B cell (primary cell): ENCODE measurements at regions not wholly inside any gene's neighbourhood (a gene's known extent, or its start where the extent isn't known, plus 50 kb on each side); places are given as distances from the start of the nearest gene placed in this dataset.

ENCODE experiments used
- ATAC-seq: fragments of 200-7000 bp; cut with Tn5 transposase; one replicate; pipeline ENCODE4 v1.10.0; 2021; ENCODE audit warnings: low read depth, mild to moderate bottlenecking, moderate number of reproducible peaks, moderate library complexity
- CTCF ChIA-PET: fragments of 350-600 bp; sonication (Branson Sonifier 250); formaldehyde crosslinking; loops from one replicate; lab custom pipeline; 2021; ENCODE audit warnings: antibody characterized with exemption, inconsistent platforms; lab: Charles Lee
- POLR2A ChIA-PET: fragments of 350-600 bp; sonication (Branson Sonifier 250); formaldehyde crosslinking; loops from one replicate; lab custom pipeline; 2021; ENCODE audit warnings: antibody characterized with exemption; lab: Charles Lee
- DNase-seq: peaks from one replicate; pipeline ENCODE4 v3.0.0; 2013
- H2AFZ ChIP-seq: 2 replicates; pipeline ENCODE4 v1.6.1; 2012; ENCODE audit warnings: mild to moderate bottlenecking, low read depth, low read length; ENCODE audit not compliant: insufficient read depth, poor library complexity, severe bottlenecking
- H3K27ac ChIP-seq, 2 donors: 1 replicate in 1 of 2; 2 replicates in 1 of 2; pipeline ENCODE4 v1.5.1; 2012 to 2013; ENCODE audit warnings: low read length in 2 of 2, mild to moderate bottlenecking in 2 of 2, moderate library complexity in 1 of 2
- H3K27me3 ChIP-seq, 4 experiments: fragments of 200-600 bp in 1 of 4; sonication (generic) in 1 of 4; replicated peaks in 1 of 4; 1 replicate in 2 of 4; 2 replicates in 2 of 4; pipeline versions ENCODE4 v1.6.1 to v1.7.0; 2013 to 2016; ENCODE audit warnings: low read length in 3 of 4, mild to moderate bottlenecking in 2 of 4, mixed read lengths in 1 of 4, moderate library complexity in 1 of 4; ENCODE audit not compliant: insufficient read depth in 4 of 4, control insufficient read depth in 3 of 4; ENCODE audit errors: control extremely low read depth in 1 of 4
- H3K36me3 ChIP-seq, 2 experiments: replicated peaks in 1 of 2; 1 replicate in 1 of 2; 2 replicates in 1 of 2; pipeline versions ENCODE4 v1.6.1 to v1.7.1; 2013; ENCODE audit warnings: low read length in 1 of 2; ENCODE audit not compliant: insufficient read depth in 2 of 2, control insufficient read depth in 1 of 2; ENCODE audit errors: control extremely low read depth in 1 of 2, extremely low read depth in 1 of 2
- H3K4me1 ChIP-seq, 2 donors: fragments of 200-600 bp in 1 of 2; sonication (generic) in 1 of 2; 1 replicate in 1 of 2; 2 replicates in 1 of 2; pipeline versions ENCODE4 v1.5.1 to v1.6.1; 2013 to 2017; ENCODE audit warnings: low read length in 2 of 2; ENCODE audit not compliant: control insufficient read depth in 2 of 2, insufficient read depth in 2 of 2
- H3K4me2 ChIP-seq: replicated peaks from 2 replicates; pipeline ENCODE3; 2012; ENCODE audit warnings: mild to moderate bottlenecking, low read depth, low read length; ENCODE audit not compliant: poor library complexity, severe bottlenecking
- H3K4me3 ChIP-seq, 5 experiments: fragments of 200-600 bp in 1 of 5; sonication (generic) in 1 of 5; 1 replicate in 3 of 5; 2 replicates in 2 of 5; pipeline versions ENCODE4 v1.5.1 to v1.7.0; 2011 to 2016; ENCODE audit warnings: low read length in 4 of 5, mild to moderate bottlenecking in 4 of 5, low read depth in 2 of 5, control low read depth in 1 of 5, moderate library complexity in 1 of 5; ENCODE audit not compliant: insufficient read depth in 1 of 5; ENCODE audit errors: control extremely low read depth in 1 of 5, extremely low read depth in 1 of 5
- H3K79me2 ChIP-seq: fragments of 200-600 bp; sonication (generic); one replicate; pipeline ENCODE4 v1.6.0; 2016; ENCODE audit warnings: low read length; ENCODE audit not compliant: control insufficient read depth, insufficient read depth
- H3K9ac ChIP-seq: fragments of 200-600 bp; sonication (generic); 2 replicates; pipeline ENCODE4 v1.6.1; 2017; ENCODE audit warnings: mild to moderate bottlenecking, low read length, moderate library complexity
- H3K9me3 ChIP-seq, 3 donors: one replicate each; pipeline versions ENCODE4 v1.6.1 to v1.7.1; 2013; ENCODE audit warnings: low read length in 2 of 3; ENCODE audit not compliant: control insufficient read depth in 2 of 3, insufficient read depth in 1 of 3; ENCODE audit errors: control extremely low read depth in 1 of 3
- H4K20me1 ChIP-seq: 2 replicates; pipeline ENCODE4 v1.6.0; 2012; ENCODE audit warnings: mild to moderate bottlenecking, low read length; ENCODE audit not compliant: insufficient read depth, control insufficient read depth, poor library complexity, severe bottlenecking
- H3K27ac Mint-ChIP-seq: one replicate; pipeline ENCODE4 v1.8.0; 2021; ENCODE audit warnings: mixed read lengths
- H3K27me3 Mint-ChIP-seq: one replicate; pipeline ENCODE4 v1.8.0; 2021; ENCODE audit warnings: mixed read lengths
- H3K4me1 Mint-ChIP-seq: one replicate; pipeline ENCODE4 v1.8.0; 2021; ENCODE audit warnings: mixed read lengths
- H3K4me3 Mint-ChIP-seq: one replicate; pipeline ENCODE4 v1.8.0; 2021; ENCODE audit warnings: mixed read lengths
- H3K9me3 Mint-ChIP-seq: one replicate; pipeline ENCODE4 v1.8.0; 2022; ENCODE audit warnings: mixed read lengths; ENCODE audit not compliant: insufficient read depth
- EZH2 ChIP-seq: IDR thresholded peaks from 2 replicates; pipeline ENCODE4 v1.6.1; 2012; ENCODE audit warnings: borderline replicate concordance, low read depth, mild to moderate bottlenecking, moderate library complexity, low read length; ENCODE audit not compliant: insufficient read depth, poor library complexity, severe bottlenecking
- WGBS: methylation state at CpG from one replicate; pipeline ENCODE4 v1.1.5; 2013; ENCODE audit warnings: missing lambda C conversion rate; ENCODE audit not compliant: insufficient coverage; 5-methylcytosine and 5-hydroxymethylcytosine counted together
- intact Hi-C: fragments of 100-400 bp; cut with micrococcal nuclease; formaldehyde crosslinking; loops from one replicate; pipeline ENCODE4 v1.10.0; 2022
- TF ChIP-seq, protein P1 (sequence below): fragments of 200-600 bp; IDR thresholded peaks from one replicate; pipeline ENCODE4 v1.8.0; 2022; ENCODE audit warnings: antibody characterized with exemption, mild to moderate bottlenecking

DNA sequence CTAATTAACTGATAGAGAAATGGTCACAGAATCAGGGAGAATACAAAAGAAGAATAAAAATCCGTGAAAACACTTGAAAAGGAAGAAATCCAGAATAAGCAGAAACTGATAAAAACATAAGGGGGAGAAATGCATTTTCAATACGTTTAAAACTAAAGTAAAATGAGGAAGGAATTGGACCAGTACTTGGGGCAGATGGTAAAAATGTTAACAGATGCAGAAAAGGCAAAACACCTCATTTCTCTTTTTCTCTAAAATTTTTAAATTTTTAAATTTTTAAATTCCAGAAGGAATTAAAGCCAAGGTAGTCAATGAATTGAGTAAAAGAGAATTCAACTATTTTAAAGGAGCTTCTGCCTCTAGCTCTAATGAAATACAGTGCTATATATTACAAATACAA, 353.9 kb downstream of the METTL4 start:
- Histone ChIP-seq H3K9ac (no peak overlapping the region), H3K36me3 (no peaks in the 10 kb centered on the region), H3K79me2 (no peaks in the 10 kb centered on the region), H3K4me3 (no peak overlapping the region), H3K4me1 (no peaks in the 10 kb centered on the region), H4K20me1 (no peaks in the 10 kb centered on the region), H3K27me3 (no peaks in the 10 kb centered on the region), H3K9me3 (no peaks in the 10 kb centered on the region), H3K27ac (no peak overlapping the region), H2AFZ (no peak overlapping the region), H3K4me2 (no peak overlapping the region)
- peaks cover 3% of the 10 kb centered on the region for H3K9me3 Mint-ChIP-seq
- CTCF ChIA-PET, result no interaction called here
- TF ChIP-seq, protein P1, sequence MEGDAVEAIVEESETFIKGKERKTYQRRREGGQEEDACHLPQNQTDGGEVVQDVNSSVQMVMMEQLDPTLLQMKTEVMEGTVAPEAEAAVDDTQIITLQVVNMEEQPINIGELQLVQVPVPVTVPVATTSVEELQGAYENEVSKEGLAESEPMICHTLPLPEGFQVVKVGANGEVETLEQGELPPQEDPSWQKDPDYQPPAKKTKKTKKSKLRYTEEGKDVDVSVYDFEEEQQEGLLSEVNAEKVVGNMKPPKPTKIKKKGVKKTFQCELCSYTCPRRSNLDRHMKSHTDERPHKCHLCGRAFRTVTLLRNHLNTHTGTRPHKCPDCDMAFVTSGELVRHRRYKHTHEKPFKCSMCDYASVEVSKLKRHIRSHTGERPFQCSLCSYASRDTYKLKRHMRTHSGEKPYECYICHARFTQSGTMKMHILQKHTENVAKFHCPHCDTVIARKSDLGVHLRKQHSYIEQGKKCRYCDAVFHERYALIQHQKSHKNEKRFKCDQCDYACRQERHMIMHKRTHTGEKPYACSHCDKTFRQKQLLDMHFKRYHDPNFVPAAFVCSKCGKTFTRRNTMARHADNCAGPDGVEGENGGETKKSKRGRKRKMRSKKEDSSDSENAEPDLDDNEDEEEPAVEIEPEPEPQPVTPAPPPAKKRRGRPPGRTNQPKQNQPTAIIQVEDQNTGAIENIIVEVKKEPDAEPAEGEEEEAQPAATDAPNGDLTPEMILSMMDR, result no peak
- no peak for TF ChIP-seq EZH2
- H3K27me3 Mint-ChIP-seq, result no peaks in the 10 kb centered on the region
- POLR2A ChIA-PET, result no interaction called here
- ATAC-seq (no peak), DNase-seq (no peak)
- H3K27ac Mint-ChIP-seq, result no peak overlapping the region
- H3K4me1 Mint-ChIP-seq, result no peaks in the 10 kb centered on the region
- no CpG with 5 or more reads among the region's 2 CpGs for WGBS
- intact Hi-C loops, result no loop called here
- H3K4me3 Mint-ChIP-seq, result no peak overlapping the region

DNA sequence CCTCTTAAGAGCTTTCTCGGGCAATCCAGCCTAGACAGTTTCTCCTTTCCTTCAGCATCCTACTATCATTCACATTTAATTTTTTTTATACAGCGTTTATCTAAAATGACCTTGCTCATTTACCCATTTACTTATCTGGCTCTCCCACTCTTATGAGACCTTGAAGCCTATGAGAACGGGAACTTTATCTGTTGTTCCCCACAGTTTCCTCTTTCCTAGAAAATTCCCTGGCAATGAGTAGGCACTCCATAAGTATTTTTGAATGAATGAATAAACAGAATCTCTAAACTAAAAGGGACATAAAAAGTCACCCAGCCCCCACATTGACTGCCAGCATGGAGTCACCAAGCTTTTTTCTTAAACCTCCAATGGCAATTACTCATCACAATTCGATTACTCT, 353.2 kb downstream of the METTL4 start:
- H3K4me1 ChIP-seq, result no peaks in the 10 kb centered on the region
- CTCF ChIA-PET, result no interaction called here
- no peak overlapping the region for H2AFZ ChIP-seq
- POLR2A ChIA-PET, result no interaction called here
- no peaks in the 10 kb centered on the region for H3K9me3 ChIP-seq
- H3K27me3 ChIP-seq, result no peaks in the 10 kb centered on the region
- no peak overlapping the region for H3K4me3 ChIP-seq
- no peaks in the 10 kb centered on the region for H3K27me3 Mint-ChIP-seq
- intact Hi-C loops, result no loop called here
- DNase-seq (no peak), ATAC-seq (no peak)
- H3K9ac ChIP-seq, result no peak overlapping the region
- no peaks in the 10 kb centered on the region for H4K20me1 ChIP-seq
- WGBS, result 46% methylated on average over 3 of the region's 4 CpGs
- no peak overlapping the region for H3K27ac ChIP-seq
- no peaks in the 10 kb centered on the region for H3K36me3 ChIP-seq
- H3K4me1 Mint-ChIP-seq, result no peaks in the 10 kb centered on the region
- no peaks in the 10 kb centered on the region for H3K79me2 ChIP-seq
- H3K9me3 Mint-ChIP-seq, result no peaks in the 10 kb centered on the region
- no peak overlapping the region for H3K27ac Mint-ChIP-seq
- no peak overlapping the region for H3K4me2 ChIP-seq
- no peak overlapping the region for H3K4me3 Mint-ChIP-seq
- TF ChIP-seq, protein P1, result no peak
- TF ChIP-seq EZH2, result no peak
